ENCODE measurements at regions not wholly inside any gene's neighbourhood (a gene's known extent, or its start where the extent isn't known, plus 50 kb on each side); places are given as distances from the start of the nearest gene placed in this dataset. TPM values are rescaled to one million over a fixed set of nuclear protein-coding genes. Genes with fewer than 3 reads are reported as not detected.

GRCh38 chr3:105315815-105316214 lies 50.9 kb upstream of the ALCAM start:
- intact Hi-C loops (cut with micrococcal nuclease; ENCODE audit: unreplicated experiment): no loop called here

GRCh38 chr3:105316331-105316730 lies 50.4 kb upstream of the ALCAM start:
- BruUV-seq (replicated peaks): no TSS peak
- ChIA-PET POLR2A (no interaction called here), CTCF (no interaction called here)
- ATAC-seq (no peak), DNase-seq (ENCODE audit: low read depth, low spot score) (no peak)
- Histone ChIP-seq H3K27me3 (ENCODE audit: control insufficient read depth, insufficient read depth, low read length) (no peaks in the 10 kb centered on the region), H3K36me3 (ENCODE audit: control insufficient read depth, insufficient read depth, low read length) (no peaks in the 10 kb centered on the region), H3K4me3 (ENCODE audit: low read depth in 2 of 2, low read length in 2 of 2) (no peak overlapping the region), H3K4me1 (ENCODE audit: control insufficient read depth, insufficient read depth, low read length) (no peaks in the 10 kb centered on the region), H3K27ac (ENCODE audit: low read length) (no peak overlapping the region), H3K9me3 (ENCODE audit: control insufficient read depth, insufficient read depth, low read depth, low read length) (no peaks in the 10 kb centered on the region)
- intact Hi-C loops (cut with micrococcal nuclease; ENCODE audit: unreplicated experiment) (no loop called here), in situ Hi-C loops (cut with HindIII; ENCODE audit: low pct_unique_long_range_greater_than_20kb, low sequenced_read_pairs) (no loop called here)
- TF ChIP-seq REST (IDR thresholded peaks at IDR 0.05; ENCODE audit: insufficient read depth in 1 of 2, low read depth in 2 of 2, low read length in 1 of 2) (no peak), POLR2AphosphoS5 (IDR thresholded peaks at IDR 0.05; ENCODE audit: low read depth, low read length) (no peak), TCF7L2 (IDR thresholded peaks at IDR 0.05; ENCODE audit: low read depth, low read length) (no peak), CTCF (IDR thresholded peaks at IDR 0.05) (no peak), SIN3A (IDR thresholded peaks at IDR 0.05; ENCODE audit: borderline replicate concordance, insufficient read depth, low read depth, low read length) (no peak)

More at GRCh38 chr3:105315815-105316214, 50.9 kb upstream of the ALCAM start:
- no TSS peak for BruUV-seq (replicated peaks)
- ChIA-PET CTCF (no interaction called here), POLR2A (no interaction called here)
- no peaks in the 10 kb centered on the region for H3K9me3 ChIP-seq (ENCODE audit: control insufficient read depth, insufficient read depth, low read depth, low read length)
- ATAC-seq (no peak), DNase-seq (ENCODE audit: low read depth, low spot score) (no peak)
- H3K36me3 ChIP-seq (ENCODE audit: control insufficient read depth, insufficient read depth, low read length): no peaks in the 10 kb centered on the region
- H3K4me3 ChIP-seq (ENCODE audit: low read depth in 2 of 2, low read length in 2 of 2): no peak overlapping the region
- H3K27ac ChIP-seq (ENCODE audit: low read length): no peak overlapping the region
- in situ Hi-C loops (cut with HindIII; ENCODE audit: low pct_unique_long_range_greater_than_20kb, low sequenced_read_pairs): no loop called here
- no peaks in the 10 kb centered on the region for H3K4me1 ChIP-seq (ENCODE audit: control insufficient read depth, insufficient read depth, low read length)
- TF ChIP-seq TCF7L2 (IDR thresholded peaks at IDR 0.05; ENCODE audit: low read depth, low read length): no peak
- no peak for TF ChIP-seq REST (IDR thresholded peaks at IDR 0.05; ENCODE audit: insufficient read depth in 1 of 2, low read depth in 2 of 2, low read length in 1 of 2)
- TF ChIP-seq POLR2AphosphoS5 (IDR thresholded peaks at IDR 0.05; ENCODE audit: low read depth, low read length): no peak
- no peak for TF ChIP-seq SIN3A (IDR thresholded peaks at IDR 0.05; ENCODE audit: borderline replicate concordance, insufficient read depth, low read depth, low read length)
- TF ChIP-seq CTCF (IDR thresholded peaks at IDR 0.05): no peak
- no peaks in the 10 kb centered on the region for H3K27me3 ChIP-seq (ENCODE audit: control insufficient read depth, insufficient read depth, low read length)

Small RNA genes in the stretch of these regions (microRNA-seq; reads per million reads assigned to microRNA genes)
- gene MIR548AB (ENCODE audit: unreplicated experiment): not detected
